ENCODE measurements at regions not wholly inside any gene's neighbourhood (a gene's known extent, or its start where the extent isn't known, plus 50 kb on each side); places are given as distances from the start of the nearest gene placed in this dataset.

DNA sequence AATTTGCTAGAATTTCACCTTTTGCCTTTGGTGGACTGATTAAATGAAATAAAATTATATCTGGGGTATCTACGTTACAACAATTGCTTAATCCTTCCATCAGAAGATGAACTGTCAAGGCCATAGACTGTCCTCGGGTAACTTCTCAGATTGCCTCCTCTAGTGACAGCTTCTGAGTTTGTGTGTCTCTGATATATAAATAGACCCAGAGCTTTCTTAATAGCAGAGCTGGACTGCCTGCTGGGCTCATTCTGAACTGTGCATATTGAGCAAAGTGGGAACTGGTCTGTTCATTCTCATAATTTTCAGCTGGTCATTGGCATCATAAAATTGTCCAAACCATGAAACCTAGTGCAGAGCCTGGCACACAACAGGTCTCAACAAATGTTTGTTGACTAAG, 99.1 kb upstream of the GRAMD1B start:
- H3K9me3 ChIP-seq: no peaks in the 10 kb centered on the region
- no peak overlapping the region for H3K4me3 ChIP-seq
- DNase-seq: no peak
- no peaks in the 10 kb centered on the region for H3K4me1 ChIP-seq (ENCODE audit: low read depth)
- H3K36me3 ChIP-seq (ENCODE audit: low read depth): no peaks in the 10 kb centered on the region
- no peak for ATAC-seq
- intact Hi-C loops (cut with DNase I, micrococcal nuclease): no loop called here
- TF ChIP-seq, protein P1, sequence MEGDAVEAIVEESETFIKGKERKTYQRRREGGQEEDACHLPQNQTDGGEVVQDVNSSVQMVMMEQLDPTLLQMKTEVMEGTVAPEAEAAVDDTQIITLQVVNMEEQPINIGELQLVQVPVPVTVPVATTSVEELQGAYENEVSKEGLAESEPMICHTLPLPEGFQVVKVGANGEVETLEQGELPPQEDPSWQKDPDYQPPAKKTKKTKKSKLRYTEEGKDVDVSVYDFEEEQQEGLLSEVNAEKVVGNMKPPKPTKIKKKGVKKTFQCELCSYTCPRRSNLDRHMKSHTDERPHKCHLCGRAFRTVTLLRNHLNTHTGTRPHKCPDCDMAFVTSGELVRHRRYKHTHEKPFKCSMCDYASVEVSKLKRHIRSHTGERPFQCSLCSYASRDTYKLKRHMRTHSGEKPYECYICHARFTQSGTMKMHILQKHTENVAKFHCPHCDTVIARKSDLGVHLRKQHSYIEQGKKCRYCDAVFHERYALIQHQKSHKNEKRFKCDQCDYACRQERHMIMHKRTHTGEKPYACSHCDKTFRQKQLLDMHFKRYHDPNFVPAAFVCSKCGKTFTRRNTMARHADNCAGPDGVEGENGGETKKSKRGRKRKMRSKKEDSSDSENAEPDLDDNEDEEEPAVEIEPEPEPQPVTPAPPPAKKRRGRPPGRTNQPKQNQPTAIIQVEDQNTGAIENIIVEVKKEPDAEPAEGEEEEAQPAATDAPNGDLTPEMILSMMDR (IDR thresholded peaks at IDR 0.05): no peak

DNA sequence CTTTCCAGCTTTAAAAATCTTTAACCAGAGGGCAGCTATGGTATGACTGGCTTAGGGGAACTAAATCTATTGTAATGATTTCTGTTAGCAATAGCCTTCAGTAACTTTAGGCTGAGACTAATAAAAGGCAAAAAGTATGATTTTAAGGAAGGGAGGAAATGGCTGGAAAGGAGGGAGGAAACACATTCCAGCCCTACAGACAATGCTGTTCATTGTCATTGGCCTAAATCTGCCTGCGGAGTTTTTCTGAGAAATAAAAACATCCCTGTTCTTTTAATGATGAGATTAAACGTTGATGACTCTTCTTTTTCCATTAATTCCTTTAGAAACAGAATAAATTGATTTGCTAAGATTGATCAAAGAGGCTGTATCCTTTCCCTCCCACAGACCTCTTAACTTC, 99.6 kb upstream of the GRAMD1B start:
- Histone ChIP-seq H3K9me3 (no peaks in the 10 kb centered on the region), H3K36me3 (ENCODE audit: low read depth) (no peaks in the 10 kb centered on the region), H3K4me1 (ENCODE audit: low read depth) (no peaks in the 10 kb centered on the region), H3K4me3 (no peak overlapping the region)
- DNase-seq (no peak), ATAC-seq (no peak)
- intact Hi-C loops (cut with DNase I, micrococcal nuclease): no loop called here
- TF ChIP-seq, protein P1 (IDR thresholded peaks at IDR 0.05): no peak

DNA sequence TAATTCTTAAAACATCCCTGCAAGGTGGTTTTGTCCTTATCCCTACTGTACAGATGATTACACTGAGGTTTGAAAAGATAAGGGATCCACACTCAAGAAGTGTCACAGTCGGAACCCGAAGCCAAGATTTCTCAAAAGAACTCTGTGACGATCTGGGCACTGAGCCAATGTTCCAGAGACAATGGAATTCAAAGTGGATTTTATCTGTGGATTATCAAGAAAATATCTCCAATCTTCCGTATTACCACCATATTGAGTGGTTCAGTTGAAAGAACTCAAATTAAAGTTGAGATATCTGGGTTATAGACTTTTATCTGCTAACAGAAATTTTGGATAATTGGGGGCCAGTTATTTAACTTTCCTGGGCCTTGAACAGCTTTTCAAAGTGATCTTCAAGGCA, 100.0 kb upstream of the GRAMD1B start:
- Histone ChIP-seq H3K9me3 (no peaks in the 10 kb centered on the region), H3K36me3 (ENCODE audit: low read depth) (no peaks in the 10 kb centered on the region), H3K4me1 (ENCODE audit: low read depth) (no peaks in the 10 kb centered on the region), H3K4me3 (no peak overlapping the region)
- ATAC-seq: no peak
- TF ChIP-seq, protein P1 (IDR thresholded peaks at IDR 0.05): no peak
- DNase-seq: no peak
- intact Hi-C loops (cut with DNase I, micrococcal nuclease): no loop called here

DNA sequence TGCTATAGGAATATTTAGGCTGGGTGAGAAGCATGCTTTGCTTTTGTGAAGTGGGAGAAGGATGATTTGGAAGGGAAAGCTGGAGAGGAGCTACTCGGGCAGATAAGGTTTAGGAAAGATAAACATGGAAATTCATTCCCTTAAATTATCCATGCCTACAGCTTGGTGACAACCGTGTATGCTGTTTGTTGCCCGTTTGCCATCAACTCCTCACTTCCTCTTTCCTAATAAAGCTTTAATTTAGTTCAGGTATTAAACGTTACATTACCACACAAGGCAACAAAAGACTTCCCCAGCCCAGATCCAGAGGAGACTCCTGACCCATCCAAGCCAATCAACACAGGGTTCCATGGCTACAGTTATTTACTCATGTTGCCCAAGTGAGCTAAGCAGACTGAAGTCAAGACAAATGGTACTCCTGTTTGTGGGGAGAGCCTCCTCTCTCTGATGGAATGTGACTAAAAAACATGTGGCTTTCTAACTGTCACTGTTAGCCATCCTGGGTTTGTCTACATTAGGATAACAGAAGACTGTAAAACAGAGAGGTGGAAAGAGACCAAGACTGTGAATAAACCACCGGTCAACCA, 101.7 kb upstream of the GRAMD1B start:
- no peak for ATAC-seq
- no peak for DNase-seq
- H3K4me3 ChIP-seq: no peak overlapping the region
- H3K36me3 ChIP-seq (ENCODE audit: low read depth): no peaks in the 10 kb centered on the region
- intact Hi-C loops (cut with DNase I, micrococcal nuclease): no loop called here
- TF ChIP-seq, protein P1 (IDR thresholded peaks at IDR 0.05): no peak
- no peaks in the 10 kb centered on the region for H3K9me3 ChIP-seq
- no peaks in the 10 kb centered on the region for H3K4me1 ChIP-seq (ENCODE audit: low read depth)

DNA sequence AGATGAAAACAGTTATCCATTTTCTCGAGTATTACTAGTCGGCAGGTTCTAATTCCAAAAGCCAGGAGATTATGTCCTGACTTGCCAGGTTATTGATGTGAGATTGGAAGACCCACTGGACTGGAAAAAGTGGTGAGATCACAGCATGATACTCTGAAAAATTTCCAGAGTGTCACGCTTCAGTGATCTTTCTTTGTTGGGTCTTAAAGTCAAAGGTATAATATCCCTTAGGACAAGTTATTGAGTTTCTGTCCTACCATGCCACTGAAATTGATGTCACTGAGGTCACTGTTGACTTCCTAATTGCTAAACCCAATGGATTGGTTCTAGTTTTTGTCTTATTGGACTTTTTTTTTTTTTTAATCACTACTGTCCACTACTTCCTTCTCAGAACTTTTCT, 104.5 kb upstream of the GRAMD1B start:
- intact Hi-C loops (cut with DNase I, micrococcal nuclease): no loop called here
- TF ChIP-seq, protein P1 (IDR thresholded peaks at IDR 0.05): no peak
- ATAC-seq (no peak), DNase-seq (no peak)
- Histone ChIP-seq H3K9me3 (no peaks in the 10 kb centered on the region), H3K4me1 (ENCODE audit: low read depth) (no peaks in the 10 kb centered on the region), H3K4me3 (no peak overlapping the region), H3K36me3 (ENCODE audit: low read depth) (no peaks in the 10 kb centered on the region)

DNA sequence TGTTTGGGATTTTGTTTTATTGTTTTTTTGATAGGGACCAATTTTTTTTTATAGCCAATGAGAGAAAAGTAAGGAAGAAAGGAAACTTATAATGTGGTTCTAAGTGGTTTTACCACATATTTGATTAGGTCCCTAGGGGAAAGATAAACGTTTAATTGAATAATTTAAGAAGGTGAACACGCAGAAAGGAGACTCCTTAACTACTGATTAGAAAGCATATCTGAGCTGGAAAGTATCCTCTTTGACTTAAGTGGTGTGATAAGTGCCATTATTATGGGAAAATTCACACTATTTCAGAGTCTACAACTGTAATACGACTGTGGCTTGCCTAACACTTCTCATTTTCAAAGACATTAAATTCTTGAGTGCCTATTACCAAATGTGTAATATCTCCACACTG, 106.5 kb upstream of the GRAMD1B start:
- H3K9me3 ChIP-seq: no peaks in the 10 kb centered on the region
- H3K4me1 ChIP-seq (ENCODE audit: low read depth): no peaks in the 10 kb centered on the region
- H3K36me3 ChIP-seq (ENCODE audit: low read depth): no peaks in the 10 kb centered on the region
- no peak overlapping the region for H3K4me3 ChIP-seq
- no peak for ATAC-seq
- no peak for DNase-seq
- intact Hi-C loops (cut with DNase I, micrococcal nuclease): no loop called here
- TF ChIP-seq, protein P1 (IDR thresholded peaks at IDR 0.05): no peak

Data from mucosa of descending colon (tissue), 3 donors.